ENCODE measurements at regions not wholly inside any gene's neighbourhood (a gene's known extent, or its start where the extent isn't known, plus 50 kb on each side); places are given as distances from the start of the nearest gene placed in this dataset.

DNA sequence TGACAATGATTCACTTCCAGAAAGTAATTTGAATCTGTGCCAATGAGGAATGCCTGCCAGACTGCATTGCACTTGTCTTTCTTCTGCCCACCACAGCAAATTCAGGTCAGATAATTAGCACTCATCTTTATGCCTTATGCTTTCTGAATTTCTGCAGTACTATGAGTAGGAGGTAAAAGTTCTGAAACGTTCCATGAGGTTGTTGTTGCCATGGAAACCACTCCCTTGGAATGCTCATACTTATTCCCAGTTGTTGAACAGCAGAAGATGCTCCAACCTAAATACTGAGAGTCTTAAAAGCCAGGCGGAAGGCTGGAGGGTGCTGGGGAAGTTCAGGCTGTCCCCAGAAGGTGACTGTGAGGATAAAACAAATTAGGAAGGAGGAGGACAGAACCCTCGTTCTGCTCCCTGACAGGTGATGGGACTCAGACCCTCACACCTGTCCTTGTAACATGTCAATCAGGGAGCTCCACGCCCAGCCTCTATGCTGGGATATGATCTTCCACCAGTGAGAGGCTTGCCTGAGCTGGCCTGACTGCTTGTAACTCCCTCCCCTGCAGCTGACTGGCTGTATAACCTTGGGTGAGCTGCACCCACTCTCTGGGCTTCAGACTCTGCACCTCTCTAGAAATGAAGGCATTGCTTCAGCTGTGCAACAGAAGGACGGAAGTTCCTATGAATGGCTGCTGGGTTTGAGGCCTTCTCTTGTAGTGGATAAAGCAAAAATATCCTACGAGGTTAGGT, 554.3 kb upstream of the MGMT start:
- TF ChIP-seq, protein P1, sequence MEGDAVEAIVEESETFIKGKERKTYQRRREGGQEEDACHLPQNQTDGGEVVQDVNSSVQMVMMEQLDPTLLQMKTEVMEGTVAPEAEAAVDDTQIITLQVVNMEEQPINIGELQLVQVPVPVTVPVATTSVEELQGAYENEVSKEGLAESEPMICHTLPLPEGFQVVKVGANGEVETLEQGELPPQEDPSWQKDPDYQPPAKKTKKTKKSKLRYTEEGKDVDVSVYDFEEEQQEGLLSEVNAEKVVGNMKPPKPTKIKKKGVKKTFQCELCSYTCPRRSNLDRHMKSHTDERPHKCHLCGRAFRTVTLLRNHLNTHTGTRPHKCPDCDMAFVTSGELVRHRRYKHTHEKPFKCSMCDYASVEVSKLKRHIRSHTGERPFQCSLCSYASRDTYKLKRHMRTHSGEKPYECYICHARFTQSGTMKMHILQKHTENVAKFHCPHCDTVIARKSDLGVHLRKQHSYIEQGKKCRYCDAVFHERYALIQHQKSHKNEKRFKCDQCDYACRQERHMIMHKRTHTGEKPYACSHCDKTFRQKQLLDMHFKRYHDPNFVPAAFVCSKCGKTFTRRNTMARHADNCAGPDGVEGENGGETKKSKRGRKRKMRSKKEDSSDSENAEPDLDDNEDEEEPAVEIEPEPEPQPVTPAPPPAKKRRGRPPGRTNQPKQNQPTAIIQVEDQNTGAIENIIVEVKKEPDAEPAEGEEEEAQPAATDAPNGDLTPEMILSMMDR (IDR thresholded peaks at IDR 0.05) = no peak
- TF ChIP-seq POLR2A (IDR thresholded peaks at IDR 0.05) = no peak
- TF ChIP-seq EP300 (IDR thresholded peaks at IDR 0.05) = no peak
- 71 to 73% (median 71%) methylated on average over 6 of the region's 6 CpGs for WGBS, 3 donors
- H3K27me3 ChIP-seq = no peaks in the 10 kb centered on the region

DNA sequence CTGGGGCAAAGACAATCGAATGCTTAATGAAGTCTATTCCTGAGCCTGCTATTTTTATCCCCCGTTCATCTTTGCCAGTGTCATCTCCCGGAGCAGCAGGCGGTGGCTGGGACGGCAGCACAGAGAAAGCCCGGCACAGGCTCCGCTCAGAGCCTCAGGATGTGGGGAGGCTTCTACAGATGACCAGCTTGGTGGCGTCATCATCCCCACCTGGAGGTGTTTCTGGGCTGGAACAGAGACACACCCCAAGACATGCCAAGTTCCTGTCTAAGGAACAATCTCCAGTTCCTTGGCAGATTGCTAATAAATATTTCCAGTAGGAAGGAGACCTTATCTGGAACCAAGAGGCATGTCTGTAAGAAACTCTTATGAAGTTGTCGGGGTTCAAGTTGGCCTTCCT, 552.4 kb upstream of the MGMT start:
- DNase-seq = no peak
- Histone ChIP-seq H3K27ac (no peak overlapping the region), H3K27me3 (no peaks in the 10 kb centered on the region), H3K4me3 (no peak overlapping the region), H3K36me3 (no peaks in the 10 kb centered on the region), H3K4me1 (ENCODE audit: insufficient read depth) (no peaks in the 10 kb centered on the region), H3K9me3 (no peaks in the 10 kb centered on the region)
- intact Hi-C loops (cut with DNase I) = no loop called here
- TF ChIP-seq, protein P1 (IDR thresholded peaks at IDR 0.05) = no peak
- TF ChIP-seq POLR2A (IDR thresholded peaks at IDR 0.05) = no peak
- TF ChIP-seq EP300 (IDR thresholded peaks at IDR 0.05) = no peak
- WGBS, 3 donors = 46 to 55% (median 48%) methylated on average over 9 of the region's 9 CpGs

More for the DNA sequence above, 554.3 kb upstream of the MGMT start:
- DNase-seq = no peak
- intact Hi-C loops (cut with DNase I) = no loop called here
- Histone ChIP-seq H3K4me3 (no peak overlapping the region), H3K36me3 (no peaks in the 10 kb centered on the region), H3K4me1 (ENCODE audit: insufficient read depth) (no peaks in the 10 kb centered on the region), H3K9me3 (no peaks in the 10 kb centered on the region), H3K27ac (no peak overlapping the region)

- Histone ChIP-seq H3K36me3 (no peaks in the 10 kb centered on the region), H3K4me1 (ENCODE audit: insufficient read depth) (no peaks in the 10 kb centered on the region), H3K27ac (no peak overlapping the region), H3K27me3 (no peaks in the 10 kb centered on the region), H3K9me3 (no peaks in the 10 kb centered on the region), H3K4me3 (no peak overlapping the region)
- no peak for DNase-seq
- TF ChIP-seq POLR2A (IDR thresholded peaks at IDR 0.05) (no peak), EP300 (IDR thresholded peaks at IDR 0.05) (no peak)
- TF ChIP-seq, protein P1 (IDR thresholded peaks at IDR 0.05) = no peak
- WGBS, 3 donors = 88 to 91% (median 89%) methylated on average over 10 of the region's 10 CpGs
- intact Hi-C loops (cut with DNase I) = no loop called here
Observed at GRCh38 chr10:128915630-128916029, 551.4 kb upstream of the MGMT start.

DNA sequence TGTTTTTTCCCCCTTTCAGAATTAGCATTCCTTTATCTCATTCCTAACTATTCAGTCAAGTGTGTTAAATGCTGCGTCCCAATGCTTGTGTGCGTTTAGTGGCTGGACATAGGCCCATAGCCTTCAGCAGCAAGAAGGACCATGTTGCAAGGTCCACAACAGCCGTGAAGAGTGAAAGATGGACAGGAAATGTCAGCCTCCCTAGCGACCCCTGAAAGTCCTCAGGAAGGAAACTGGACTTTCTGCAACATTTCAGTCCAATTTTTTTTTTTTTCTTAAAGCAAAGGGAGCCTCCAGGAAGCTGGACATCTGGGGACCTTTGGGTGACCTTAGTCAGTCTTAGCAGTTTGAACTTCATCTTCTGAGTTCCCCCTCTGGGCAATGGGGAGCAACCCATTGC, 550.7 kb upstream of the MGMT start:
- intact Hi-C loops (cut with DNase I) = no loop called here
- H3K4me3 ChIP-seq = no peak overlapping the region
- 68 to 81% (median 73%) methylated on average over 4 of the region's 4 CpGs for WGBS, 3 donors

More for the DNA sequence above, 550.7 kb upstream of the MGMT start:
- Histone ChIP-seq H3K27ac (no peak overlapping the region), H3K36me3 (no peaks in the 10 kb centered on the region), H3K4me1 (ENCODE audit: insufficient read depth) (no peaks in the 10 kb centered on the region), H3K27me3 (no peaks in the 10 kb centered on the region), H3K9me3 (no peaks in the 10 kb centered on the region)
- no peak for DNase-seq
- TF ChIP-seq, protein P1 (IDR thresholded peaks at IDR 0.05) = no peak
- no peak for TF ChIP-seq EP300 (IDR thresholded peaks at IDR 0.05)
- no peak for TF ChIP-seq POLR2A (IDR thresholded peaks at IDR 0.05)

Measured in ovary (tissue), 7 donors.